ENCODE measurements at regions not wholly inside any gene's neighbourhood (a gene's known extent, or its start where the extent isn't known, plus 50 kb on each side); places are given as distances from the start of the nearest gene placed in this dataset.

DNA sequence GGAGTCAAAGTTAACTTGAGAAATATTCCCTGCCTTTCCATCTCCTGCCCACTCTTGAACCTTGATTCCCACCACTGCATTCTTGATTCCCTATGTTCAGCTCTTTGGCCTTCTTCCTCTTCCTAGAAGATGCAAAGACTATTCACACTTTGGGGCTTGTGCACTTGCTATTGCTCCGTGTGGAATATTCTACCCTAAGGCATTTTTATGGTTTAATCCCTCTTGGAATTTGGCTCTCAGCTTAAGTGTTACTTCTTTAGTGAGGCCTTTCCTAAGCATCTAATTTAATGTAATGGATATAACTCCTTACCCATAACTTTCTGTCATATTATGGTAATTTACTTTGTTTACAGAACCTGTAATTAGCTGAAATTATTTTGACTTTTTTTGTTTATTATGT is 318.9 kb upstream of the COL8A1 start:
- no peak for TF ChIP-seq POLR2A (IDR thresholded peaks at IDR 0.05)
- TF ChIP-seq, protein P1, sequence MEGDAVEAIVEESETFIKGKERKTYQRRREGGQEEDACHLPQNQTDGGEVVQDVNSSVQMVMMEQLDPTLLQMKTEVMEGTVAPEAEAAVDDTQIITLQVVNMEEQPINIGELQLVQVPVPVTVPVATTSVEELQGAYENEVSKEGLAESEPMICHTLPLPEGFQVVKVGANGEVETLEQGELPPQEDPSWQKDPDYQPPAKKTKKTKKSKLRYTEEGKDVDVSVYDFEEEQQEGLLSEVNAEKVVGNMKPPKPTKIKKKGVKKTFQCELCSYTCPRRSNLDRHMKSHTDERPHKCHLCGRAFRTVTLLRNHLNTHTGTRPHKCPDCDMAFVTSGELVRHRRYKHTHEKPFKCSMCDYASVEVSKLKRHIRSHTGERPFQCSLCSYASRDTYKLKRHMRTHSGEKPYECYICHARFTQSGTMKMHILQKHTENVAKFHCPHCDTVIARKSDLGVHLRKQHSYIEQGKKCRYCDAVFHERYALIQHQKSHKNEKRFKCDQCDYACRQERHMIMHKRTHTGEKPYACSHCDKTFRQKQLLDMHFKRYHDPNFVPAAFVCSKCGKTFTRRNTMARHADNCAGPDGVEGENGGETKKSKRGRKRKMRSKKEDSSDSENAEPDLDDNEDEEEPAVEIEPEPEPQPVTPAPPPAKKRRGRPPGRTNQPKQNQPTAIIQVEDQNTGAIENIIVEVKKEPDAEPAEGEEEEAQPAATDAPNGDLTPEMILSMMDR (IDR thresholded peaks at IDR 0.05) = no peak
